Liver (tissue), 8 donors: ENCODE measurements at regions not wholly inside any gene's neighbourhood (a gene's known extent, or its start where the extent isn't known, plus 50 kb on each side); places are given as distances from the start of the nearest gene placed in this dataset.

Experiments used
- DNase-seq: peaks from one replicate; pipeline ENCODE4 v3.0.0-alpha.2; 2017; ENCODE audit warnings: low spot score
- H3K27ac ChIP-seq, 2 donors: one replicate each; pipeline ENCODE4 v1.7.0; 2013; ENCODE audit warnings: inconsistent platforms in 2 of 2, low read length in 2 of 2, control low read depth in 1 of 2, low read depth in 1 of 2, mild to moderate bottlenecking in 1 of 2
- H3K27me3 ChIP-seq, 4 donors: one replicate each; pipeline versions ENCODE4 v1.6.1 to v1.7.0; 2013; ENCODE audit warnings: low read length in 3 of 4, inconsistent platforms in 1 of 4, mild to moderate bottlenecking in 1 of 4, moderate library complexity in 1 of 4; ENCODE audit not compliant: control insufficient read depth in 4 of 4, insufficient read depth in 4 of 4
- H3K36me3 ChIP-seq, 4 donors: one replicate each; pipeline versions ENCODE4 v1.6.1 to v1.7.0; 2013; ENCODE audit warnings: low read length in 3 of 4, mild to moderate bottlenecking in 3 of 4, low read depth in 1 of 4, moderate library complexity in 1 of 4; ENCODE audit not compliant: control insufficient read depth in 4 of 4, insufficient read depth in 3 of 4
- H3K4me1 ChIP-seq, 4 donors: one replicate each; pipeline versions ENCODE4 v1.6.1 to v1.7.0; 2013; ENCODE audit warnings: low read length in 3 of 4, mild to moderate bottlenecking in 3 of 4, moderate library complexity in 1 of 4; ENCODE audit not compliant: control insufficient read depth in 4 of 4, insufficient read depth in 4 of 4
- H3K4me3 ChIP-seq, 3 donors: one replicate each; pipeline versions ENCODE4 v1.6.1 to v1.7.0; 2013; ENCODE audit warnings: low read length in 3 of 3, control low read depth in 1 of 3, low read depth in 1 of 3, mild to moderate bottlenecking in 1 of 3
- H3K9ac ChIP-seq, 2 donors: one replicate each; pipeline ENCODE4 v1.7.0; 2013; ENCODE audit warnings: low read length in 2 of 2, mild to moderate bottlenecking in 2 of 2, moderate library complexity in 2 of 2, control low read depth in 1 of 2, low read depth in 1 of 2
- H3K9me3 ChIP-seq, 4 donors: one replicate each; pipeline versions ENCODE4 v1.6.1 to v1.7.0; 2013; ENCODE audit warnings: low read length in 3 of 4; ENCODE audit not compliant: control insufficient read depth in 4 of 4
- ATF3 ChIP-seq: IDR thresholded peaks from 2 replicates; pipeline ENCODE4 v1.6.1; 2016; ENCODE audit warnings: antibody characterized with exemption
- FOXA1 ChIP-seq: IDR thresholded peaks from 2 replicates; pipeline ENCODE4 v1.6.1; 2016; ENCODE audit warnings: antibody characterized with exemption
- FOXA2 ChIP-seq: IDR thresholded peaks from 2 replicates; pipeline ENCODE4 v1.6.1; 2016; ENCODE audit warnings: antibody characterized with exemption
- GABPA ChIP-seq, 2 donors: IDR thresholded peaks in 1 of 2; conservative IDR thresholded peaks in 1 of 2; 2 replicates each; pipeline ENCODE4 v1.6.1; 2016; ENCODE audit warnings: antibody characterized with exemption in 2 of 2, mild to moderate bottlenecking in 1 of 2, moderate library complexity in 1 of 2
- HNF4A ChIP-seq, 2 donors: conservative IDR thresholded peaks; 2 replicates each; pipeline ENCODE4 v1.6.1; 2016; ENCODE audit warnings: antibody characterized with exemption in 2 of 2, mild to moderate bottlenecking in 2 of 2
- HNF4G ChIP-seq: IDR thresholded peaks from 2 replicates; pipeline ENCODE4 v1.6.1; 2016; ENCODE audit warnings: antibody characterized with exemption
- JUND ChIP-seq, 2 donors: IDR thresholded peaks; 2 replicates each; pipeline ENCODE4 v1.6.1; 2016; ENCODE audit warnings: antibody characterized with exemption in 2 of 2
- RAD21 ChIP-seq, 2 donors: IDR thresholded peaks; 2 replicates each; pipeline ENCODE4 v1.6.1; 2016; ENCODE audit warnings: antibody characterized with exemption in 2 of 2, mild to moderate bottlenecking in 2 of 2
- RXRA ChIP-seq, 2 donors: IDR thresholded peaks; 2 replicates each; pipeline ENCODE4 v1.6.1; 2017 to 2018; ENCODE audit warnings: antibody characterized with exemption in 2 of 2, mild to moderate bottlenecking in 1 of 2
- SP1 ChIP-seq: IDR thresholded peaks from 2 replicates; pipeline ENCODE4 v1.6.1; 2018; ENCODE audit warnings: antibody characterized with exemption, mild to moderate bottlenecking
- TAF1 ChIP-seq: conservative IDR thresholded peaks from 2 replicates; pipeline ENCODE4 v1.6.1; 2016; ENCODE audit warnings: antibody characterized with exemption, mild to moderate bottlenecking
- YY1 ChIP-seq: IDR thresholded peaks from 2 replicates; pipeline ENCODE4 v1.6.1; 2016; ENCODE audit warnings: antibody characterized with exemption, mild to moderate bottlenecking
- WGBS: extraction: QIAGEN DNeasy Blood & Tissue Kit; methylation state at CpG from one replicate; pipeline ENCODE4 v1.1.7; 2013; 5-methylcytosine and 5-hydroxymethylcytosine counted together
- TF ChIP-seq, protein P1 (sequence below): IDR thresholded peaks from 2 replicates; pipeline ENCODE4 v1.6.1; 2016; ENCODE audit warnings: antibody characterized with exemption, mild to moderate bottlenecking
- TF ChIP-seq, protein P2 (sequence below): fragments of 150-350 bp; IDR thresholded peaks from 2 replicates; pipeline ENCODE4 v1.5.1; 2017; ENCODE audit warnings: improper control_type of control experiment, low read depth, low read length; ENCODE audit not compliant: missing input control
- TF ChIP-seq, protein P3 (sequence below): IDR thresholded peaks from 2 replicates; pipeline ENCODE4 v1.6.1; 2016; ENCODE audit warnings: antibody characterized with exemption
- donor health status: healthy.
- donor health status: healthy.
- donor health status: healthy.
- donor health status: healthy.
- donor health status: healthy.

DNA sequence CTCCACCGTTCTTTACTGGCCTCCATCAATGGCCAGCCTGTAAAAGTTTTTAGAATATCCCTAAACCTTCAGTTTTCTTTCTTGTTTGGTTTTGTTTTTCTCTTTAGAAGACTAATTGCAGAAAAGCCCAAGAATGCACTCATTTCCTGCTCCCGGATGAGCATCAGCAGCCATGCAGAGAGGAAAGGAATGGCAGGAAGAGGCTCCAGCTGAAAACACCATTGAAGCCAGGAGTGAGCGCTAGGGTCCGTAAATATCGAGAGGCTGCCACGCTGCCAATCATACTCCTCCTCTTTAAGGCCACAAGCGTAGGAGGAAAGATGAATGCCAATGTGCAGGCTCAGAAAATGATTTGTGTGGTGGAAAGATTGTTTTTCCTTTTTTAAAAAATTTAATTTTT is 57.4 kb upstream of the UBE2L5 start:
- Histone ChIP-seq H3K36me3 (no peaks in the 10 kb centered on the region), H3K27me3 (no peaks in the 10 kb centered on the region), H3K4me1 (peaks cover 2 to 18% (median 8%) of the 10 kb centered on the region in 4 donors), H3K9ac (no peak overlapping the region), H3K9me3 (no peaks in the 10 kb centered on the region), H3K27ac (peak overlapping the region; percentile 17 to 34), H3K4me3 (no peak overlapping the region)
- WGBS = 75% methylated on average over 7 of the region's 7 CpGs
- TF ChIP-seq JUND (IDR thresholded peaks at IDR 0.05) (no peak), GABPA (IDR thresholded peaks at IDR 0.05 in 1 of 2, conservative IDR thresholded peaks at IDR 0.05 in 1 of 2) (no peak), TAF1 (no peak), HNF4A (conservative IDR thresholded peaks at IDR 0.05) (no peak), SP1 (no peak), RAD21 (IDR thresholded peaks at IDR 0.05) (no peak), FOXA2 (no peak), HNF4G (no peak), RXRA (IDR thresholded peaks at IDR 0.05) (no peak)
- TF ChIP-seq, protein P1, sequence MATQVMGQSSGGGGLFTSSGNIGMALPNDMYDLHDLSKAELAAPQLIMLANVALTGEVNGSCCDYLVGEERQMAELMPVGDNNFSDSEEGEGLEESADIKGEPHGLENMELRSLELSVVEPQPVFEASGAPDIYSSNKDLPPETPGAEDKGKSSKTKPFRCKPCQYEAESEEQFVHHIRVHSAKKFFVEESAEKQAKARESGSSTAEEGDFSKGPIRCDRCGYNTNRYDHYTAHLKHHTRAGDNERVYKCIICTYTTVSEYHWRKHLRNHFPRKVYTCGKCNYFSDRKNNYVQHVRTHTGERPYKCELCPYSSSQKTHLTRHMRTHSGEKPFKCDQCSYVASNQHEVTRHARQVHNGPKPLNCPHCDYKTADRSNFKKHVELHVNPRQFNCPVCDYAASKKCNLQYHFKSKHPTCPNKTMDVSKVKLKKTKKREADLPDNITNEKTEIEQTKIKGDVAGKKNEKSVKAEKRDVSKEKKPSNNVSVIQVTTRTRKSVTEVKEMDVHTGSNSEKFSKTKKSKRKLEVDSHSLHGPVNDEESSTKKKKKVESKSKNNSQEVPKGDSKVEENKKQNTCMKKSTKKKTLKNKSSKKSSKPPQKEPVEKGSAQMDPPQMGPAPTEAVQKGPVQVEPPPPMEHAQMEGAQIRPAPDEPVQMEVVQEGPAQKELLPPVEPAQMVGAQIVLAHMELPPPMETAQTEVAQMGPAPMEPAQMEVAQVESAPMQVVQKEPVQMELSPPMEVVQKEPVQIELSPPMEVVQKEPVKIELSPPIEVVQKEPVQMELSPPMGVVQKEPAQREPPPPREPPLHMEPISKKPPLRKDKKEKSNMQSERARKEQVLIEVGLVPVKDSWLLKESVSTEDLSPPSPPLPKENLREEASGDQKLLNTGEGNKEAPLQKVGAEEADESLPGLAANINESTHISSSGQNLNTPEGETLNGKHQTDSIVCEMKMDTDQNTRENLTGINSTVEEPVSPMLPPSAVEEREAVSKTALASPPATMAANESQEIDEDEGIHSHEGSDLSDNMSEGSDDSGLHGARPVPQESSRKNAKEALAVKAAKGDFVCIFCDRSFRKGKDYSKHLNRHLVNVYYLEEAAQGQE = no peak
- TF ChIP-seq, protein P2, sequence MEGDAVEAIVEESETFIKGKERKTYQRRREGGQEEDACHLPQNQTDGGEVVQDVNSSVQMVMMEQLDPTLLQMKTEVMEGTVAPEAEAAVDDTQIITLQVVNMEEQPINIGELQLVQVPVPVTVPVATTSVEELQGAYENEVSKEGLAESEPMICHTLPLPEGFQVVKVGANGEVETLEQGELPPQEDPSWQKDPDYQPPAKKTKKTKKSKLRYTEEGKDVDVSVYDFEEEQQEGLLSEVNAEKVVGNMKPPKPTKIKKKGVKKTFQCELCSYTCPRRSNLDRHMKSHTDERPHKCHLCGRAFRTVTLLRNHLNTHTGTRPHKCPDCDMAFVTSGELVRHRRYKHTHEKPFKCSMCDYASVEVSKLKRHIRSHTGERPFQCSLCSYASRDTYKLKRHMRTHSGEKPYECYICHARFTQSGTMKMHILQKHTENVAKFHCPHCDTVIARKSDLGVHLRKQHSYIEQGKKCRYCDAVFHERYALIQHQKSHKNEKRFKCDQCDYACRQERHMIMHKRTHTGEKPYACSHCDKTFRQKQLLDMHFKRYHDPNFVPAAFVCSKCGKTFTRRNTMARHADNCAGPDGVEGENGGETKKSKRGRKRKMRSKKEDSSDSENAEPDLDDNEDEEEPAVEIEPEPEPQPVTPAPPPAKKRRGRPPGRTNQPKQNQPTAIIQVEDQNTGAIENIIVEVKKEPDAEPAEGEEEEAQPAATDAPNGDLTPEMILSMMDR = no peak
- TF ChIP-seq, protein P3, sequence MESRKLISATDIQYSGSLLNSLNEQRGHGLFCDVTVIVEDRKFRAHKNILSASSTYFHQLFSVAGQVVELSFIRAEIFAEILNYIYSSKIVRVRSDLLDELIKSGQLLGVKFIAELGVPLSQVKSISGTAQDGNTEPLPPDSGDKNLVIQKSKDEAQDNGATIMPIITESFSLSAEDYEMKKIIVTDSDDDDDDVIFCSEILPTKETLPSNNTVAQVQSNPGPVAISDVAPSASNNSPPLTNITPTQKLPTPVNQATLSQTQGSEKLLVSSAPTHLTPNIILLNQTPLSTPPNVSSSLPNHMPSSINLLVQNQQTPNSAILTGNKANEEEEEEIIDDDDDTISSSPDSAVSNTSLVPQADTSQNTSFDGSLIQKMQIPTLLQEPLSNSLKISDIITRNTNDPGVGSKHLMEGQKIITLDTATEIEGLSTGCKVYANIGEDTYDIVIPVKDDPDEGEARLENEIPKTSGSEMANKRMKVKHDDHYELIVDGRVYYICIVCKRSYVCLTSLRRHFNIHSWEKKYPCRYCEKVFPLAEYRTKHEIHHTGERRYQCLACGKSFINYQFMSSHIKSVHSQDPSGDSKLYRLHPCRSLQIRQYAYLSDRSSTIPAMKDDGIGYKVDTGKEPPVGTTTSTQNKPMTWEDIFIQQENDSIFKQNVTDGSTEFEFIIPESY = no peak
- no peak for DNase-seq

- no peak overlapping the region for H3K27ac ChIP-seq
- no peak overlapping the region for H3K9ac ChIP-seq
- TF ChIP-seq, protein P2 = no peak
- no peak for TF ChIP-seq FOXA2
- TF ChIP-seq ATF3 = no peak
- TF ChIP-seq FOXA1 = no peak
- no peak for TF ChIP-seq RXRA (IDR thresholded peaks at IDR 0.05)
- TF ChIP-seq HNF4G = no peak
- TF ChIP-seq YY1 = no peak
- no peak for TF ChIP-seq SP1
- TF ChIP-seq RAD21 (IDR thresholded peaks at IDR 0.05) = no peak
- TF ChIP-seq TAF1 = no peak
- peaks cover 2 to 18% (median 8%) of the 10 kb centered on the region in 4 donors for H3K4me1 ChIP-seq
- H3K9me3 ChIP-seq = no peaks in the 10 kb centered on the region
- WGBS = 88% methylated on average over 1 of the region's 1 CpG
- H3K4me3 ChIP-seq = no peak overlapping the region
- H3K36me3 ChIP-seq = no peaks in the 10 kb centered on the region
- no peak for DNase-seq
- H3K27me3 ChIP-seq = no peaks in the 10 kb centered on the region
Observed at GRCh38 chr13:30366088-30366487, 56.2 kb upstream of the UBE2L5 start.
